ENCODE measurements at regions not wholly inside any gene's neighbourhood (a gene's known extent, or its start where the extent isn't known, plus 50 kb on each side); places are given as distances from the start of the nearest gene placed in this dataset.

DNA sequence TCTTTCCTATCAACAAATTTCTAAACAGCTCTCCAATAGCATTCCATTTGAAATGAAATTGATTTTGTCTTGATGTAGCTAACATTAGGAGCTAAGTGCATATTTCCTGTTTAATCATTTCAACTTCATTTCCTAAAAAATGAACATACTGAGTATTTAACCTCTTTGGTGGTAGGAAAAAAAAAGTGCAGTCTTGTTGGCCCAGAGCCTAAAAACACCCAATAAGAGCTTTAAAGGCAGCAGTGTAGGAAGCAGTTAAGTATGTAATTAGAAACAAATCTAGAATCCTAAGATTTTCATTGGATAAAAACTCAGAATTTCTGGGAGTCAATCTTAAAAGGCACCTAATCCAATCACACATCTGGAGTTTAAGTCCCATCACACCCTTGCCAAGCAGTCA, 71.0 kb upstream of the RBMS1 start:
- ChIA-PET CTCF (no interaction called here), POLR2A (no interaction called here)
- Mint-ChIP-seq H3K27me3 (ENCODE audit: low read depth) (no peaks in the 10 kb centered on the region), H3K36me3 (no peaks in the 10 kb centered on the region), H3K9me3 (no peaks in the 10 kb centered on the region), H3K4me3 (no peak overlapping the region), H3K4me1 (peaks cover 20% of the 10 kb centered on the region), H3K27ac (no peak overlapping the region)
- no peak for DNase-seq (ENCODE audit: low spot score)
- ATAC-seq, result no peak
- no peak for TF ChIP-seq SMAD3 (CRISPR knock-in tag; IDR thresholded peaks at IDR 0.05; ENCODE audit: borderline replicate concordance)

DNA sequence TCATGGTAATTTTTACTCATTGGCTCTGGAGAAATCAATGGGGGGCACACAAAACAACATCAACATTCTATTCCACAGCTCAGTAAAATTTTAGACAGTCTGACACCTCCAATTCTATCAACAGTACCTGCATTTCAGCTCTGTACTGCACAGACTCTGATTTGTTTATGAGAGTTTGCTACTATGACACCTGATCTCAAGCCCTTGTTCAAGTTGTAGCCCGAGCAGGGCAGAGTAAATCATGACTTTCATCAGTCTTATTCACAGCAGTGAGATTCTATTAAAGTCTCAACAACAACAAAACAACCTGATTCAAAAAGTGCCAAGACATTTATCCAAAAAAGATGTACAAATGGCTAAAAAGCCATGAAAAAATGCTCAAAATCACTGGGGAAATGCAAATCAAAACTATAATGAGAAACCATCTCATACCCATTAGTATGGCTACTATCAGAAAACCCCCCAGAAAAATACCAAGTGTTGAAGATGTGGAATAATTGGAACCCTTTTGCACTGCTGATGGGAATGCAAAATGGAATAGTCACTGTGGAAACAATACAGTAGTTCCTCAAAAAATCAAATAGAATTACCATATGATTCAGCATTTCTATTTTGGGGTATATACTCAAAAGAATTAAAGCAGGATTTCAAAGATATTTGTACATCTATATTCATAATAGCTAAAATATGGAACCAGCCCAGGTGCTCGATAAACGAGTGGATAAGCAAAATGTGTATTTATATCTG, 71.7 kb upstream of the RBMS1 start:
- POLR2A ChIA-PET, result no interaction called here
- TF ChIP-seq, protein P1, sequence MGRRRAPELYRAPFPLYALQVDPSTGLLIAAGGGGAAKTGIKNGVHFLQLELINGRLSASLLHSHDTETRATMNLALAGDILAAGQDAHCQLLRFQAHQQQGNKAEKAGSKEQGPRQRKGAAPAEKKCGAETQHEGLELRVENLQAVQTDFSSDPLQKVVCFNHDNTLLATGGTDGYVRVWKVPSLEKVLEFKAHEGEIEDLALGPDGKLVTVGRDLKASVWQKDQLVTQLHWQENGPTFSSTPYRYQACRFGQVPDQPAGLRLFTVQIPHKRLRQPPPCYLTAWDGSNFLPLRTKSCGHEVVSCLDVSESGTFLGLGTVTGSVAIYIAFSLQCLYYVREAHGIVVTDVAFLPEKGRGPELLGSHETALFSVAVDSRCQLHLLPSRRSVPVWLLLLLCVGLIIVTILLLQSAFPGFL (CRISPR knock-in tag; IDR thresholded peaks at IDR 0.05; ENCODE audit: borderline replicate concordance), result no peak
- TF ChIP-seq NFE2L1 (CRISPR knock-in tag; IDR thresholded peaks at IDR 0.05) (no peak), ESRRA (CRISPR knock-in tag; IDR thresholded peaks at IDR 0.05; ENCODE audit: borderline replicate concordance) (no peak), ZNF232 (CRISPR knock-in tag; IDR thresholded peaks at IDR 0.05) (no peak), PRRX2 (CRISPR knock-in tag; IDR thresholded peaks at IDR 0.05) (no peak), FOXJ3 (CRISPR knock-in tag; IDR thresholded peaks at IDR 0.05; ENCODE audit: borderline replicate concordance) (no peak), NR1H2 (CRISPR knock-in tag; IDR thresholded peaks at IDR 0.05) (no peak), TEAD4 (CRISPR knock-in tag; IDR thresholded peaks at IDR 0.05) (no peak), ELF4 (CRISPR knock-in tag; IDR thresholded peaks at IDR 0.05; ENCODE audit: low read depth) (no peak), FOXK1 (CRISPR knock-in tag; IDR thresholded peaks at IDR 0.05) (no peak)
- TF ChIP-seq, protein P2, sequence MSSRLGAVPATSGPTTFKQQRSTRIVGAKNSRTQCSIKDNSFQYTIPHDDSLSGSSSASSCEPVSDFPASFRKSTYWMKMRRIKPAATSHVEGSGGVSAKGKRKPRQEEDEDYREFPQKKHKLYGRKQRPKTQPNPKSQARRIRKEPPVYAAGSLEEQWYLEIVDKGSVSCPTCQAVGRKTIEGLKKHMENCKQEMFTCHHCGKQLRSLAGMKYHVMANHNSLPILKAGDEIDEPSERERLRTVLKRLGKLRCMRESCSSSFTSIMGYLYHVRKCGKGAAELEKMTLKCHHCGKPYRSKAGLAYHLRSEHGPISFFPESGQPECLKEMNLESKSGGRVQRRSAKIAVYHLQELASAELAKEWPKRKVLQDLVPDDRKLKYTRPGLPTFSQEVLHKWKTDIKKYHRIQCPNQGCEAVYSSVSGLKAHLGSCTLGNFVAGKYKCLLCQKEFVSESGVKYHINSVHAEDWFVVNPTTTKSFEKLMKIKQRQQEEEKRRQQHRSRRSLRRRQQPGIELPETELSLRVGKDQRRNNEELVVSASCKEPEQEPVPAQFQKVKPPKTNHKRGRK (CRISPR knock-in tag; IDR thresholded peaks at IDR 0.05; ENCODE audit: borderline replicate concordance), result no peak
- TF ChIP-seq, protein P3, sequence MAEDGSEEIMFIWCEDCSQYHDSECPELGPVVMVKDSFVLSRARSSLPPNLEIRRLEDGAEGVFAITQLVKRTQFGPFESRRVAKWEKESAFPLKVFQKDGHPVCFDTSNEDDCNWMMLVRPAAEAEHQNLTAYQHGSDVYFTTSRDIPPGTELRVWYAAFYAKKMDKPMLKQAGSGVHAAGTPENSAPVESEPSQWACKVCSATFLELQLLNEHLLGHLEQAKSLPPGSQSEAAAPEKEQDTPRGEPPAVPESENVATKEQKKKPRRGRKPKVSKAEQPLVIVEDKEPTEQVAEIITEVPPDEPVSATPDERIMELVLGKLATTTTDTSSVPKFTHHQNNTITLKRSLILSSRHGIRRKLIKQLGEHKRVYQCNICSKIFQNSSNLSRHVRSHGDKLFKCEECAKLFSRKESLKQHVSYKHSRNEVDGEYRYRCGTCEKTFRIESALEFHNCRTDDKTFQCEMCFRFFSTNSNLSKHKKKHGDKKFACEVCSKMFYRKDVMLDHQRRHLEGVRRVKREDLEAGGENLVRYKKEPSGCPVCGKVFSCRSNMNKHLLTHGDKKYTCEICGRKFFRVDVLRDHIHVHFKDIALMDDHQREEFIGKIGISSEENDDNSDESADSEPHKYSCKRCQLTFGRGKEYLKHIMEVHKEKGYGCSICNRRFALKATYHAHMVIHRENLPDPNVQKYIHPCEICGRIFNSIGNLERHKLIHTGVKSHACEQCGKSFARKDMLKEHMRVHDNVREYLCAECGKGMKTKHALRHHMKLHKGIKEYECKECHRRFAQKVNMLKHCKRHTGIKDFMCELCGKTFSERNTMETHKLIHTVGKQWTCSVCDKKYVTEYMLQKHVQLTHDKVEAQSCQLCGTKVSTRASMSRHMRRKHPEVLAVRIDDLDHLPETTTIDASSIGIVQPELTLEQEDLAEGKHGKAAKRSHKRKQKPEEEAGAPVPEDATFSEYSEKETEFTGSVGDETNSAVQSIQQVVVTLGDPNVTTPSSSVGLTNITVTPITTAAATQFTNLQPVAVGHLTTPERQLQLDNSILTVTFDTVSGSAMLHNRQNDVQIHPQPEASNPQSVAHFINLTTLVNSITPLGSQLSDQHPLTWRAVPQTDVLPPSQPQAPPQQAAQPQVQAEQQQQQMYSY (CRISPR knock-in tag; IDR thresholded peaks at IDR 0.05), result no peak
- DNase-seq (ENCODE audit: low spot score) (no peak), ATAC-seq (no peak)
- no peak overlapping the region for H3K4me3 Mint-ChIP-seq
- H3K36me3 Mint-ChIP-seq, result no peaks in the 10 kb centered on the region
- no peak overlapping the region for H3K27ac Mint-ChIP-seq
- H3K4me1 Mint-ChIP-seq, result peaks cover 20% of the 10 kb centered on the region
- CTCF ChIA-PET, result no interaction called here
- no peaks in the 10 kb centered on the region for H3K9me3 Mint-ChIP-seq
- no peaks in the 10 kb centered on the region for H3K27me3 Mint-ChIP-seq (ENCODE audit: low read depth)

DNA sequence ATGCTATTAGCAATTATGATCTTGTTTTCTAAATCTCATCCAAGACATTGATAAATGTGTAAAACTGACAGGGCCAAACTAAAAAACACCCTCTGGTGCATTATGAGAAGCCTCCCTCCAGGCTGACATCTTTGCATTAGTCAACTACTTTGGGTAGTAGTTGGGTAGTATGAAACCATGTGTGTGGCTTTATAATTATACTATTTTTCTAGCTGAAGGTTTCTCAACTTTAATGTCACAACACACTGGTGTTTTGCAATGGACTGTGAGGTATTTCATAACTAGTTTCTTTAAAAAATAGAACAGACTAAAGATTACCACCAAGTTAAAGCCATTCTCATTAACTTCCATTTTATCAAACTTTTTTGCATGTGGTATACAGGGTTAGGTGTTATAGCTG, 73.1 kb upstream of the RBMS1 start:
- H3K4me3 Mint-ChIP-seq, result no peak overlapping the region
- CTCF ChIA-PET, result no interaction called here
- ATAC-seq, result no peak

More for the DNA sequence above, 73.1 kb upstream of the RBMS1 start:
- Mint-ChIP-seq H3K9me3 (peaks cover 7% of the 10 kb centered on the region), H3K36me3 (peaks cover 3% of the 10 kb centered on the region; the same call in 1 of the 2 replicates), H3K27me3 (ENCODE audit: low read depth) (no peaks in the 10 kb centered on the region), H3K4me1 (peaks cover 17% of the 10 kb centered on the region), H3K27ac (no peak overlapping the region)
- DNase-seq (ENCODE audit: low spot score), result no peak
- POLR2A ChIA-PET, result no interaction called here
- no peak for TF ChIP-seq JAZF1 (CRISPR knock-in tag; IDR thresholded peaks at IDR 0.05)
- TF ChIP-seq, protein P4, sequence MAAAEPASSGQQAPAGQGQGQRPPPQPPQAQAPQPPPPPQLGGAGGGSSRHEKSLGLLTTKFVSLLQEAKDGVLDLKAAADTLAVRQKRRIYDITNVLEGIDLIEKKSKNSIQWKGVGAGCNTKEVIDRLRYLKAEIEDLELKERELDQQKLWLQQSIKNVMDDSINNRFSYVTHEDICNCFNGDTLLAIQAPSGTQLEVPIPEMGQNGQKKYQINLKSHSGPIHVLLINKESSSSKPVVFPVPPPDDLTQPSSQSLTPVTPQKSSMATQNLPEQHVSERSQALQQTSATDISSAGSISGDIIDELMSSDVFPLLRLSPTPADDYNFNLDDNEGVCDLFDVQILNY (CRISPR knock-in tag; IDR thresholded peaks at IDR 0.05), result no peak
- TF ChIP-seq, protein P5, sequence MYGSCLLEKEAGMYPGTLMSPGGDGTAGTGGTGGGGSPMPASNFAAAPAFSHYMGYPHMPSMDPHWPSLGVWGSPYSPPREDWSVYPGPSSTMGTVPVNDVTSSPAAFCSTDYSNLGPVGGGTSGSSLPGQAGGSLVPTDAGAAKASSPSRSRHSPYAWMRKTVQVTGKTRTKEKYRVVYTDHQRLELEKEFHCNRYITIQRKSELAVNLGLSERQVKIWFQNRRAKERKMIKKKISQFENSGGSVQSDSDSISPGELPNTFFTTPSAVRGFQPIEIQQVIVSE (CRISPR knock-in tag; IDR thresholded peaks at IDR 0.05; ENCODE audit: borderline replicate concordance), result no peak
